ENCODE measurements at regions not wholly inside any gene's neighbourhood (a gene's known extent, or its start where the extent isn't known, plus 50 kb on each side); places are given as distances from the start of the nearest gene placed in this dataset.
"Not testable (repeated sequence)": the region's sequence is repeated elsewhere in the genome, so short reads cannot be mapped to it uniquely, and the experiment has no call there.

- peaks cover 9% of the 10 kb centered on the region for H3K27me3 Mint-ChIP-seq (ENCODE audit: low read depth, poor library complexity)
- no peak for DNase-seq
- no peak overlapping the region for H3K4me3 Mint-ChIP-seq
- no peaks in the 10 kb centered on the region for H3K36me3 Mint-ChIP-seq (ENCODE audit: low read depth)
- peaks cover 13% of the 10 kb centered on the region for H3K9me3 Mint-ChIP-seq
- no peaks in the 10 kb centered on the region for H3K4me1 Mint-ChIP-seq
- TF ChIP-seq, protein P1, sequence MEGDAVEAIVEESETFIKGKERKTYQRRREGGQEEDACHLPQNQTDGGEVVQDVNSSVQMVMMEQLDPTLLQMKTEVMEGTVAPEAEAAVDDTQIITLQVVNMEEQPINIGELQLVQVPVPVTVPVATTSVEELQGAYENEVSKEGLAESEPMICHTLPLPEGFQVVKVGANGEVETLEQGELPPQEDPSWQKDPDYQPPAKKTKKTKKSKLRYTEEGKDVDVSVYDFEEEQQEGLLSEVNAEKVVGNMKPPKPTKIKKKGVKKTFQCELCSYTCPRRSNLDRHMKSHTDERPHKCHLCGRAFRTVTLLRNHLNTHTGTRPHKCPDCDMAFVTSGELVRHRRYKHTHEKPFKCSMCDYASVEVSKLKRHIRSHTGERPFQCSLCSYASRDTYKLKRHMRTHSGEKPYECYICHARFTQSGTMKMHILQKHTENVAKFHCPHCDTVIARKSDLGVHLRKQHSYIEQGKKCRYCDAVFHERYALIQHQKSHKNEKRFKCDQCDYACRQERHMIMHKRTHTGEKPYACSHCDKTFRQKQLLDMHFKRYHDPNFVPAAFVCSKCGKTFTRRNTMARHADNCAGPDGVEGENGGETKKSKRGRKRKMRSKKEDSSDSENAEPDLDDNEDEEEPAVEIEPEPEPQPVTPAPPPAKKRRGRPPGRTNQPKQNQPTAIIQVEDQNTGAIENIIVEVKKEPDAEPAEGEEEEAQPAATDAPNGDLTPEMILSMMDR (IDR thresholded peaks at IDR 0.05) = no peak
- peak overlapping the region; percentile 74 for H3K27ac Mint-ChIP-seq
Measured at GRCh38 chr6:169366258-169366901, 112.7 kb upstream of the THBS2 start.

DNA sequence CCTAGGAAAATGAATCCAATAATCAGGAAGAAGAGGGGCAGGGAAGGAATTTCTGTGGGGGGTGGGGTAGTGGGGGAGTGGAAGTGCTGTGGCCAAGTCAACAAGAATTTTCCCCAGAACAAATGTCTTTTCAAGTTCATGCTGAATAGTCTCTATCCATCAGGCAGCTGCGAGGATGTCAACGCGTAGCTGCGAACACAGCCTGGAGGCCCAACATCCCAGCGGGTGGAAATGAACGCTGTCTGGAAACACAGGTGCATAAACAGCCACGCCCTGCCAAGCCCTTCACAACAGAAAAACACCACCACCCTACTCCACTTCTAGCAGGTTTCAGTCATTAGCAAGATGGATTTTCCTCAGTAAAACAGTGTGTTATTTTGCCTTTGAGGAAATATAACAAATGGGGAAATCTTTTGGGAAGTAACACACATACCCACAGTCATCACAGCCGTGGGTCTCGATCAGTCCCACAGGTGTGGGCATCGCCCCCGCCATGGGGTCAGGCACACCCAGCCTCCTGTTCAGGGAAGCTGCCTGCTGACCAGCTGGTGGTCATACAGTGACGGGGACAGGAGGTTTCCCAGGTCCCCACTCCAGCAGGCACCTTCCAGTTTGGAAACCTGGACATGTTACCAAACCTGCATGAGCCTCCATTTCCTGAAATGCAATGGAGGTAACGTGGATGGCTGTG is 112.1 kb upstream of the THBS2 start:
- Mint-ChIP-seq H3K27ac (peak overlapping the region; percentile 59), H3K9me3 (peaks cover 13% of the 10 kb centered on the region), H3K4me1 (no peaks in the 10 kb centered on the region), H3K4me3 (no peak overlapping the region), H3K36me3 (ENCODE audit: low read depth) (no peaks in the 10 kb centered on the region), H3K27me3 (ENCODE audit: low read depth, poor library complexity) (peaks cover 9% of the 10 kb centered on the region)
- DNase-seq = no peak
- TF ChIP-seq, protein P1 (IDR thresholded peaks at IDR 0.05) = no peak

GRCh38 chr6:169363590-169363989 is 109.9 kb upstream of the THBS2 start:
- DNase-seq = no peak
- Mint-ChIP-seq H3K4me1 (no peaks in the 10 kb centered on the region), H3K4me3 (no peak overlapping the region), H3K27ac (no peak overlapping the region), H3K27me3 (ENCODE audit: low read depth, poor library complexity) (peaks cover 9% of the 10 kb centered on the region), H3K9me3 (peaks cover 17% of the 10 kb centered on the region), H3K36me3 (ENCODE audit: low read depth) (no peaks in the 10 kb centered on the region)
- TF ChIP-seq, protein P1 (IDR thresholded peaks at IDR 0.05) = no peak

- no peak overlapping the region for H3K4me3 Mint-ChIP-seq
- DNase-seq = no peak
- peaks cover 9% of the 10 kb centered on the region for H3K27me3 Mint-ChIP-seq (ENCODE audit: low read depth, poor library complexity)
- H3K9me3 Mint-ChIP-seq = peaks cover 16% of the 10 kb centered on the region
- TF ChIP-seq, protein P1 (IDR thresholded peaks at IDR 0.05) = no peak
- H3K4me1 Mint-ChIP-seq = no peaks in the 10 kb centered on the region
- no peaks in the 10 kb centered on the region for H3K36me3 Mint-ChIP-seq (ENCODE audit: low read depth)
- H3K27ac Mint-ChIP-seq = no peak overlapping the region
Measured at GRCh38 chr6:169362501-169363121, 109.0 kb upstream of the THBS2 start.

DNA sequence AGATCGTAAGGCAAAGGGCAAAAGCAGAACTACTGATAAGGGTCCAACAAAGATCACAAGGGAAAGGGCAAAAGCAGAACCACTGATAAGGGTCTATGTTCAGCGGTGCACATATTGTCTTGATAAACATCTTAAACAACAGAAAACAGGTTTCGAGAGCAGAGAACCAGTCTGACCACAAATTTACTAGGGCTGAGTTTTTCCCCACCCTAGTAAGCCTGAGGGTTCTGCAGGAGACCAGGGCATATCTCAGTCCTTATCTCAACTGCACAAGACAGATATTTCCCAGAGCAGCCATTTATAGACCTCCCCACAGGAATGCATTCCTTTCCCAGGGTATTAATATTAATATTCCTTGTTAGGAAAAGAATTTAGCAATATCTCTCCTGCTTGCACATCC is 101.4 kb upstream of the THBS2 start:
- H3K36me3 Mint-ChIP-seq (ENCODE audit: low read depth); H3K4me1 Mint-ChIP-seq; DNase-seq; H3K27me3 Mint-ChIP-seq (ENCODE audit: low read depth, poor library complexity); H3K27ac Mint-ChIP-seq; H3K4me3 Mint-ChIP-seq: not testable (repeated sequence)
- peaks cover 66% of the 10 kb centered on the region for H3K9me3 Mint-ChIP-seq

DNA sequence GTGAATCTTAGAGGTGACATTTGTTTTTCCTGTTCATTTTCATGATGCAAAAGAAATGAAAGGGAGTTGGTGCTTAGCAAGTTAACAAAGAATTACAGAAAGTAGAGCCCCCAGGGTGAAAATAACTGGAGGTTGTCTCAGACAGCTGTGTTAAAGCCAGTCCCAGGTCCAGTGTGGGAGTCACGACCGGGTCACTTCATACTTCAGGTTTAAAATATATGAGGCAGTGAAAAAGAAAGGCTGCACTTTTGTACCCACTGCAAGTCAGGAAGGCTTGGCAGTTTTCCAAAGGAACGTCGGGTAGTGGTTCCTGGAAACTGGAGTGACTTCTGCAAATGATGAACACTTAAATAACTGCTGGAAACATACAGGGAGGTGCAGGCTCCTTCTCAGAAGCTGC is 91.5 kb upstream of the THBS2 start:
- no peak overlapping the region for H3K4me3 Mint-ChIP-seq
- H3K4me1 Mint-ChIP-seq = peaks cover 17% of the 10 kb centered on the region
- H3K9me3 Mint-ChIP-seq = peaks cover 20% of the 10 kb centered on the region
- H3K27me3 Mint-ChIP-seq (ENCODE audit: low read depth, poor library complexity) = peaks cover 14% of the 10 kb centered on the region
- H3K27ac Mint-ChIP-seq = no peak overlapping the region
- no peaks in the 10 kb centered on the region for H3K36me3 Mint-ChIP-seq (ENCODE audit: low read depth)
- TF ChIP-seq, protein P1 (IDR thresholded peaks at IDR 0.05) = no peak
- no peak for DNase-seq
